ENCODE measurements at regions not wholly inside any gene's neighbourhood (a gene's known extent, or its start where the extent isn't known, plus 50 kb on each side); places are given as distances from the start of the nearest gene placed in this dataset.

GRCh38 chr1:175862408-175862807, 119.0 kb upstream of the TNR start:
- Histone ChIP-seq H3K4me1 (peaks cover 0 to 12% (median 5%) of the 10 kb centered on the region in 4 donors), H3K27me3 (no peaks in the 10 kb centered on the region), H3K9me3 (no peaks in the 10 kb centered on the region), H3K4me3 (no peak overlapping the region), H3K27ac (no peak overlapping the region), H3K36me3 (no peaks in the 10 kb centered on the region)
- TF ChIP-seq CTCF (IDR thresholded peaks at IDR 0.05): no peak
- intact Hi-C loops (cut with DNase I; ENCODE audit: low total_unique reads): no loop called here
- DNase-seq: no peak

DNA sequence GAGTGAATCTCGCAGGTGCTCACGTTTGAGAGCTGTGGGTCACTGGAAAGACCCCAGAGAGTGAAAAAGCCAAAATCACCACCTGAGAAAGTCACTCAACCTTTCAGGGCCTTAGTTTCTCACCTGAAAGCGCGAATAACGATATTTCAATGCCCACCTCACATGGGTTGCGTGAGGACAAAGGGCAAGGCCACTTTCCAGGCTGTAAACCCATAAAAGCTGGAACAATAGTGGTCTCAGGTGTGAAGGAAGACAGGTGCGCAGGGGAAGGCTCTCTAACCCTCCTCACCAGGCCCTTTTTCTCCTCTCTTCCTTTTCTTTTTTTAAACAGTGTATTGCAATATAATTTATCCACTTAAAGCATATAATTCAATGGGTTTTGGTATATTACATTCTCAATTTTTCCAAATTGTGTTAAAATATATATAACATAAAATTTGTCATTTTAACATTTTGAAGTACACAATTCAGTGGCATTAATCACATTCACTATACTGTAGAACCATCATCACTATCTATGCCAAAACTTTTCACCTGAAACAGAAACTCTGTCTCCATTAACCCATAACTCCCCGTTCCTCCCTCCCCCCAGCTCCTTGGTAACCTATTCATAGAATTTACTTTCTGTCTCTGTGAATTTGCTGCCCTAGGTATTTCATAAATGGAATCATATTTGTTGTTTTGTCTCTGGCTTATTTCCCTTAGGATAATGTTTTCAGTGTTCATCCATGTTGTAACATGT, 118.4 kb upstream of the TNR start:
- intact Hi-C loops (cut with DNase I; ENCODE audit: low total_unique reads): no loop called here
- TF ChIP-seq CTCF (IDR thresholded peaks at IDR 0.05): no peak

GRCh38 chr1:175857756-175858155, 114.4 kb upstream of the TNR start:
- Histone ChIP-seq H3K9me3 (no peaks in the 10 kb centered on the region), H3K4me1 (peaks cover 0 to 7% (median 3%) of the 10 kb centered on the region in 4 donors), H3K27ac (no peak overlapping the region), H3K36me3 (no peaks in the 10 kb centered on the region), H3K27me3 (no peaks in the 10 kb centered on the region), H3K4me3 (no peak overlapping the region)
- no peak for TF ChIP-seq CTCF (IDR thresholded peaks at IDR 0.05)
- DNase-seq: no peak
- intact Hi-C loops (cut with DNase I; ENCODE audit: low total_unique reads): no loop called here

More for the DNA sequence above, 118.4 kb upstream of the TNR start:
- no peak overlapping the region for H3K27ac ChIP-seq
- peaks cover 0 to 13% (median 5%) of the 10 kb centered on the region in 4 donors for H3K4me1 ChIP-seq
- no peaks in the 10 kb centered on the region for H3K27me3 ChIP-seq
- no peak overlapping the region for H3K4me3 ChIP-seq
- no peaks in the 10 kb centered on the region for H3K9me3 ChIP-seq
- DNase-seq: no peak
- H3K36me3 ChIP-seq: no peaks in the 10 kb centered on the region

DNA sequence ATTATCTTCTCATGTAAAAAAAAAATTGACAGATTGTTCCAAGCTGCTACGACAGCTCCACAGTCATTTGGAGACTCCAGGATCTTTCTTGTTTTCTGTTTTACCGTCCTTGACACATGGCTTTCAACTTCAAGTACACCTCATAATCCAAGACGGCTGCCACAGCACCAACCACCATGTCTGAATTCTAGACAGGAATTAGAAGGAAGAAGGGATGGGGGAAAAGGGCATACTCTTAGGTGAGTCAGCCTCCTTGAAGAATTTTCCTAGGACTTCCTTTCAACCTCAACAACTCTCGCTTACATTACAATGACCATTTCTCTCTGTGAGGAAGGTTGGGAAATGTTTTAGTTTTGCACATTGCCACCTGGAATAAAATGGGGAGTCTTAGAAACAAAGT, 110.3 kb upstream of the TNR start:
- Histone ChIP-seq H3K27me3 (no peaks in the 10 kb centered on the region), H3K27ac (no peak overlapping the region), H3K36me3 (no peaks in the 10 kb centered on the region), H3K9me3 (no peaks in the 10 kb centered on the region), H3K4me3 (no peak overlapping the region), H3K4me1 (peaks cover 0 to 7% (median 3%) of the 10 kb centered on the region in 4 donors)
- no peak for DNase-seq
- intact Hi-C loops (cut with DNase I; ENCODE audit: low total_unique reads): no loop called here
- no peak for TF ChIP-seq CTCF (IDR thresholded peaks at IDR 0.05)

DNA sequence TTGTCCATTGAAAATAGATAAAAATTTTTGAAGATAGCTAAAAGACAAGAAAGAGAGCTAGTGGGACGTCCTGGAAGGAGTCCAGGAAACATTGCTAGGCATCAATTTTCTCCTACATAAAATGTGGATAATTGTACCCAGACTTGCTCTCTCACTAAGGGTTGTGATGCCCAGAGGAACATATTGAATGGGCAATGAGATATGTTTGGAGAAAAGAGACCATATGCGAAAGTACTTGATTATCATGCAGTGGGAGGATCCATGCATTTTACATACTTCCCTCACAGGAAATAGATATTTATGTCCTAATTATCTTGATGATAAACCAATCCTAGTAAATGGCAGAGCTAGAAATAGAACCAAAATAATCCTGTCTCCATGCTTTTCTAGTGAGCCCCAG, 108.4 kb upstream of the TNR start:
- TF ChIP-seq CTCF (IDR thresholded peaks at IDR 0.05): no peak
- intact Hi-C loops (cut with DNase I; ENCODE audit: low total_unique reads): no loop called here
- Histone ChIP-seq H3K36me3 (no peaks in the 10 kb centered on the region), H3K27me3 (no peaks in the 10 kb centered on the region), H3K9me3 (no peaks in the 10 kb centered on the region), H3K4me1 (peaks cover 0 to 4% (median 0%) of the 10 kb centered on the region in 4 donors), H3K4me3 (no peak overlapping the region), H3K27ac (no peak overlapping the region)
- no peak for DNase-seq
